ENCODE measurements at regions not wholly inside any gene's neighbourhood (a gene's known extent, or its start where the extent isn't known, plus 50 kb on each side); places are given as distances from the start of the nearest gene placed in this dataset.

GRCh38 chr2:11042841-11043240 lies 112.4 kb upstream of the SLC66A3 start:
- TF ChIP-seq, protein P1, sequence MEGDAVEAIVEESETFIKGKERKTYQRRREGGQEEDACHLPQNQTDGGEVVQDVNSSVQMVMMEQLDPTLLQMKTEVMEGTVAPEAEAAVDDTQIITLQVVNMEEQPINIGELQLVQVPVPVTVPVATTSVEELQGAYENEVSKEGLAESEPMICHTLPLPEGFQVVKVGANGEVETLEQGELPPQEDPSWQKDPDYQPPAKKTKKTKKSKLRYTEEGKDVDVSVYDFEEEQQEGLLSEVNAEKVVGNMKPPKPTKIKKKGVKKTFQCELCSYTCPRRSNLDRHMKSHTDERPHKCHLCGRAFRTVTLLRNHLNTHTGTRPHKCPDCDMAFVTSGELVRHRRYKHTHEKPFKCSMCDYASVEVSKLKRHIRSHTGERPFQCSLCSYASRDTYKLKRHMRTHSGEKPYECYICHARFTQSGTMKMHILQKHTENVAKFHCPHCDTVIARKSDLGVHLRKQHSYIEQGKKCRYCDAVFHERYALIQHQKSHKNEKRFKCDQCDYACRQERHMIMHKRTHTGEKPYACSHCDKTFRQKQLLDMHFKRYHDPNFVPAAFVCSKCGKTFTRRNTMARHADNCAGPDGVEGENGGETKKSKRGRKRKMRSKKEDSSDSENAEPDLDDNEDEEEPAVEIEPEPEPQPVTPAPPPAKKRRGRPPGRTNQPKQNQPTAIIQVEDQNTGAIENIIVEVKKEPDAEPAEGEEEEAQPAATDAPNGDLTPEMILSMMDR (IDR thresholded peaks at IDR 0.05; ENCODE audit: borderline replicate concordance, extremely low read depth, insufficient read depth): no peak

GRCh38 chr2:11043245-11043644 lies 112.0 kb upstream of the SLC66A3 start:
- no peaks in the 10 kb centered on the region for H3K27me3 ChIP-seq (ENCODE audit: control insufficient read depth, insufficient read depth, low read length)
- H3K9ac ChIP-seq (ENCODE audit: low read length in 3 of 3): no peak overlapping the region
- H3K4me3 ChIP-seq (ENCODE audit: low read length in 3 of 3): no peak overlapping the region
- no peak for DNase-seq
- intact Hi-C loops (cut with DNase I): no loop called here
- H3K4me1 ChIP-seq (ENCODE audit: control insufficient read depth in 2 of 3, insufficient read depth in 2 of 3, low read depth in 1 of 3, low read length in 3 of 3): no peaks in the 10 kb centered on the region
- no peaks in the 10 kb centered on the region for H3K36me3 ChIP-seq (ENCODE audit: control insufficient read depth in 2 of 3, insufficient read depth in 3 of 3, low read length in 3 of 3)
- no peaks in the 10 kb centered on the region for H3K9me3 ChIP-seq (ENCODE audit: control insufficient read depth in 2 of 3, insufficient read depth in 1 of 3, low read length in 3 of 3)
- no peak for FAIRE-seq
- TF ChIP-seq, protein P1 (IDR thresholded peaks at IDR 0.05; ENCODE audit: borderline replicate concordance, extremely low read depth, insufficient read depth): no peak
- H3K27ac ChIP-seq (ENCODE audit: low read depth in 2 of 2, low read length in 2 of 2): no peak overlapping the region

More at GRCh38 chr2:11042841-11043240, 112.4 kb upstream of the SLC66A3 start:
- no peak for DNase-seq
- Histone ChIP-seq H3K27me3 (ENCODE audit: control insufficient read depth, insufficient read depth, low read length) (no peaks in the 10 kb centered on the region), H3K9ac (ENCODE audit: low read length in 3 of 3) (no peak overlapping the region), H3K27ac (ENCODE audit: low read depth in 2 of 2, low read length in 2 of 2) (no peak overlapping the region), H3K4me1 (ENCODE audit: control insufficient read depth in 2 of 3, insufficient read depth in 2 of 3, low read depth in 1 of 3, low read length in 3 of 3) (no peaks in the 10 kb centered on the region), H3K9me3 (ENCODE audit: control insufficient read depth in 2 of 3, insufficient read depth in 1 of 3, low read length in 3 of 3) (peaks cover 0 to 3% (median 0%) of the 10 kb centered on the region in 3 donors), H3K4me3 (ENCODE audit: low read length in 3 of 3) (no peak overlapping the region), H3K36me3 (ENCODE audit: control insufficient read depth in 2 of 3, insufficient read depth in 3 of 3, low read length in 3 of 3) (no peaks in the 10 kb centered on the region)
- no peak for FAIRE-seq
- intact Hi-C loops (cut with DNase I): no loop called here

GRCh38 chr2:11044201-11044600 lies 111.1 kb upstream of the SLC66A3 start:
- Histone ChIP-seq H3K4me3 (ENCODE audit: low read length in 3 of 3) (no peak overlapping the region), H3K9me3 (ENCODE audit: control insufficient read depth in 2 of 3, insufficient read depth in 1 of 3, low read length in 3 of 3) (no peaks in the 10 kb centered on the region), H3K4me1 (ENCODE audit: control insufficient read depth in 2 of 3, insufficient read depth in 2 of 3, low read depth in 1 of 3, low read length in 3 of 3) (no peaks in the 10 kb centered on the region), H3K27ac (ENCODE audit: low read depth in 2 of 2, low read length in 2 of 2) (no peak overlapping the region), H3K27me3 (ENCODE audit: control insufficient read depth, insufficient read depth, low read length) (no peaks in the 10 kb centered on the region), H3K9ac (ENCODE audit: low read length in 3 of 3) (no peak overlapping the region), H3K36me3 (ENCODE audit: control insufficient read depth in 2 of 3, insufficient read depth in 3 of 3, low read length in 3 of 3) (no peaks in the 10 kb centered on the region)
- intact Hi-C loops (cut with DNase I): no loop called here
- TF ChIP-seq, protein P1 (IDR thresholded peaks at IDR 0.05; ENCODE audit: borderline replicate concordance, extremely low read depth, insufficient read depth): no peak
- FAIRE-seq (no peak), DNase-seq (no peak)

GRCh38 chr2:11045294-11045693 lies 110.0 kb upstream of the SLC66A3 start:
- Histone ChIP-seq H3K36me3 (ENCODE audit: control insufficient read depth in 2 of 3, insufficient read depth in 3 of 3, low read length in 3 of 3) (no peaks in the 10 kb centered on the region), H3K4me3 (ENCODE audit: low read length in 3 of 3) (no peak overlapping the region), H3K27ac (ENCODE audit: low read depth in 2 of 2, low read length in 2 of 2) (no peak overlapping the region), H3K9me3 (ENCODE audit: control insufficient read depth in 2 of 3, insufficient read depth in 1 of 3, low read length in 3 of 3) (no peaks in the 10 kb centered on the region), H3K27me3 (ENCODE audit: control insufficient read depth, insufficient read depth, low read length) (no peaks in the 10 kb centered on the region), H3K4me1 (ENCODE audit: control insufficient read depth in 2 of 3, insufficient read depth in 2 of 3, low read depth in 1 of 3, low read length in 3 of 3) (no peaks in the 10 kb centered on the region), H3K9ac (ENCODE audit: low read length in 3 of 3) (no peak overlapping the region)
- no peak for DNase-seq
- intact Hi-C loops (cut with DNase I): no loop called here
- no peak for FAIRE-seq
- TF ChIP-seq, protein P1 (IDR thresholded peaks at IDR 0.05; ENCODE audit: borderline replicate concordance, extremely low read depth, insufficient read depth): no peak
